Ectodermal cell (in vitro differentiated cells): ENCODE measurements at regions not wholly inside any gene's neighbourhood (a gene's known extent, or its start where the extent isn't known, plus 50 kb on each side); places are given as distances from the start of the nearest gene placed in this dataset.
"Not testable (repeated sequence)": the region's sequence is repeated elsewhere in the genome, so short reads cannot be mapped to it uniquely, and the experiment has no call there.

Source experiments
- H3K27ac ChIP-seq: 2 replicates; pipeline ENCODE4 v1.7.0; 2013; ENCODE audit warnings: mild to moderate bottlenecking, low read depth, low read length; ENCODE audit not compliant: insufficient read depth, poor library complexity, severe bottlenecking
- H3K27me3 ChIP-seq: 2 replicates; pipeline ENCODE4 v1.7.0; 2013; ENCODE audit warnings: mild to moderate bottlenecking, low read length; ENCODE audit not compliant: insufficient read depth, control insufficient read depth, poor library complexity, severe bottlenecking
- H3K36me3 ChIP-seq: one replicate; pipeline ENCODE4 v1.7.0; 2013; ENCODE audit warnings: low read length; ENCODE audit not compliant: control insufficient read depth, insufficient read depth
- H3K4me1 ChIP-seq: one replicate; pipeline ENCODE4 v1.7.0; 2013; ENCODE audit warnings: low read length; ENCODE audit not compliant: control insufficient read depth, insufficient read depth
- H3K4me3 ChIP-seq: 2 replicates; pipeline ENCODE4 v1.7.0; 2013; ENCODE audit warnings: low read depth, low read length, control low read depth; ENCODE audit not compliant: insufficient read depth
- H3K9me3 ChIP-seq: 2 replicates; pipeline ENCODE4 v1.7.0; 2013; ENCODE audit warnings: mild to moderate bottlenecking, low read length, moderate library complexity; ENCODE audit not compliant: control insufficient read depth
- WGBS, 2 experiments: methylation state at CpG; one replicate each; pipeline ENCODE4 v1.1.7; 2013; ENCODE audit warnings: missing lambda C conversion rate in 2 of 2; 5-methylcytosine and 5-hydroxymethylcytosine counted together

- Histone ChIP-seq H3K36me3 (no peaks in the 10 kb centered on the region), H3K9me3 (no peaks in the 10 kb centered on the region), H3K27ac (no peak overlapping the region), H3K4me1 (no peaks in the 10 kb centered on the region), H3K4me3 (no peak overlapping the region), H3K27me3 (no peaks in the 10 kb centered on the region)
- WGBS, 2 experiments: 96 to 98% methylated on average over 1 of the region's 2 CpGs
Observed at GRCh38 chr2:220743203-220743602, 828.9 kb downstream of the EPHA4 start.

GRCh38 chr2:220744861-220745260 lies 827.2 kb downstream of the EPHA4 start:
- no peaks in the 10 kb centered on the region for H3K9me3 ChIP-seq
- WGBS, 2 experiments: 94 to 100% methylated on average over 1 to 2 of the region's 2 CpGs
- H3K4me3 ChIP-seq: no peak overlapping the region

GRCh38 chr2:220745682-220746081 lies 826.4 kb downstream of the EPHA4 start:
- Histone ChIP-seq H3K4me1 (peaks cover 5% of the 10 kb centered on the region), H3K27ac (no peak overlapping the region), H3K27me3 (no peaks in the 10 kb centered on the region), H3K4me3 (no peak overlapping the region), H3K9me3 (no peaks in the 10 kb centered on the region), H3K36me3 (no peaks in the 10 kb centered on the region)
- WGBS, 2 experiments: 91 to 95% methylated on average over 8 of the region's 8 CpGs

More at GRCh38 chr2:220744861-220745260, 827.2 kb downstream of the EPHA4 start:
- no peaks in the 10 kb centered on the region for H3K36me3 ChIP-seq
- H3K27me3 ChIP-seq: no peaks in the 10 kb centered on the region
- peaks cover 5% of the 10 kb centered on the region for H3K4me1 ChIP-seq
- no peak overlapping the region for H3K27ac ChIP-seq

- 89 to 97% methylated on average over 1 of the region's 1 CpG for WGBS, 2 experiments
- H3K4me3 ChIP-seq: no peak overlapping the region
- H3K36me3 ChIP-seq: no peaks in the 10 kb centered on the region
- H3K4me1 ChIP-seq: peaks cover 5% of the 10 kb centered on the region
- H3K9me3 ChIP-seq: no peaks in the 10 kb centered on the region
- H3K27ac ChIP-seq: no peak overlapping the region
- no peaks in the 10 kb centered on the region for H3K27me3 ChIP-seq
Observed at GRCh38 chr2:220747736-220748135, 824.4 kb downstream of the EPHA4 start.

GRCh38 chr2:220748875-220749479 lies 823.1 kb downstream of the EPHA4 start:
- H3K4me3 ChIP-seq: no peak overlapping the region
- no peaks in the 10 kb centered on the region for H3K9me3 ChIP-seq
- no peaks in the 10 kb centered on the region for H3K36me3 ChIP-seq
- no peak overlapping the region for H3K27ac ChIP-seq
- WGBS, 2 experiments: 69 to 71% methylated on average over 12 of the region's 12 CpGs
- H3K27me3 ChIP-seq: no peaks in the 10 kb centered on the region
- peaks cover 5% of the 10 kb centered on the region for H3K4me1 ChIP-seq

- no peak overlapping the region for H3K4me3 ChIP-seq
- H3K27ac ChIP-seq: no peak overlapping the region
- WGBS, 2 experiments: 76 to 97% methylated on average over 2 of the region's 3 CpGs
- no peaks in the 10 kb centered on the region for H3K36me3 ChIP-seq
- no peaks in the 10 kb centered on the region for H3K27me3 ChIP-seq
- H3K9me3 ChIP-seq: no peaks in the 10 kb centered on the region
- H3K4me1 ChIP-seq: peaks cover 5% of the 10 kb centered on the region
Observed at GRCh38 chr2:220753486-220753885, 818.6 kb downstream of the EPHA4 start.

GRCh38 chr2:220756653-220757052 lies 815.5 kb downstream of the EPHA4 start:
- Histone ChIP-seq H3K4me3 (no peak overlapping the region), H3K36me3 (no peaks in the 10 kb centered on the region), H3K27ac (no peak overlapping the region), H3K4me1 (no peaks in the 10 kb centered on the region), H3K9me3 (no peaks in the 10 kb centered on the region), H3K27me3 (no peaks in the 10 kb centered on the region)
- 90 to 92% methylated on average over 6 of the region's 6 CpGs for WGBS, 2 experiments

- not testable (repeated sequence) for H3K4me3 ChIP-seq, H3K27ac ChIP-seq, H3K4me1 ChIP-seq, H3K36me3 ChIP-seq, H3K27me3 ChIP-seq, H3K9me3 ChIP-seq
- 94 to 100% methylated on average over 2 to 5 of the region's 5 CpGs for WGBS, 2 experiments
Observed at GRCh38 chr2:220758376-220758775, 813.7 kb downstream of the EPHA4 start.

- no peaks in the 10 kb centered on the region for H3K9me3 ChIP-seq
- H3K4me1 ChIP-seq: peaks cover 3% of the 10 kb centered on the region
- no peaks in the 10 kb centered on the region for H3K27me3 ChIP-seq
- H3K27ac ChIP-seq: no peak overlapping the region
- WGBS, 2 experiments: 84 to 88% methylated on average over 5 of the region's 5 CpGs
- no peak overlapping the region for H3K4me3 ChIP-seq
- no peaks in the 10 kb centered on the region for H3K36me3 ChIP-seq
Observed at GRCh38 chr2:220764171-220764570, 807.9 kb downstream of the EPHA4 start.

GRCh38 chr2:220767591-220768255 lies 804.4 kb downstream of the EPHA4 start:
- WGBS, 2 experiments: 85 to 87% methylated on average over 3 of the region's 3 CpGs

More at GRCh38 chr2:220767591-220768255, 804.4 kb downstream of the EPHA4 start:
- Histone ChIP-seq H3K36me3 (no peaks in the 10 kb centered on the region), H3K27me3 (no peaks in the 10 kb centered on the region), H3K9me3 (no peaks in the 10 kb centered on the region), H3K4me3 (no peak overlapping the region), H3K4me1 (peaks cover 3% of the 10 kb centered on the region), H3K27ac (no peak overlapping the region)
